ENCODE measurements at regions not wholly inside any gene's neighbourhood (a gene's known extent, or its start where the extent isn't known, plus 50 kb on each side); places are given as distances from the start of the nearest gene placed in this dataset.

DNA sequence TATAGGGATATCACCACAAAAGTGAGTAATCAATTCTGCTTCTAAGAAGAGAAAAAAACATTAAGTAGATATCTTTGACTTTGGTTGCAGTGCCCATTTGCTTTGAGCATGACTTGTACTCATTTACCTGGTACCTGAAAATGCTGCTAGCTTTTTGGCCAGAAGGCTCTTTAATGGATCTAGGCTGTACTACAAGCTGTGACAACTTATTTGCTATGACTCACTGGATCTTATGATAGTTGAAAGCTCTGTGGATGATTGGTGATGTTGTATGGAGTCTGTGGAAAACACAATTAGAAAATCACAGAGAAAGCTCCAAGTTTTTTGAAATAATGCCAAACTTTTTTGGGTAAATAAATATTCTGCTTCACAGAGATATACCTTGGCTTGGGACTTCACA lies 960.9 kb upstream of the FBXO33 start:
- DNase-seq (ENCODE audit: insufficient read length, low spot score): no peak
- TF ChIP-seq, protein P1, sequence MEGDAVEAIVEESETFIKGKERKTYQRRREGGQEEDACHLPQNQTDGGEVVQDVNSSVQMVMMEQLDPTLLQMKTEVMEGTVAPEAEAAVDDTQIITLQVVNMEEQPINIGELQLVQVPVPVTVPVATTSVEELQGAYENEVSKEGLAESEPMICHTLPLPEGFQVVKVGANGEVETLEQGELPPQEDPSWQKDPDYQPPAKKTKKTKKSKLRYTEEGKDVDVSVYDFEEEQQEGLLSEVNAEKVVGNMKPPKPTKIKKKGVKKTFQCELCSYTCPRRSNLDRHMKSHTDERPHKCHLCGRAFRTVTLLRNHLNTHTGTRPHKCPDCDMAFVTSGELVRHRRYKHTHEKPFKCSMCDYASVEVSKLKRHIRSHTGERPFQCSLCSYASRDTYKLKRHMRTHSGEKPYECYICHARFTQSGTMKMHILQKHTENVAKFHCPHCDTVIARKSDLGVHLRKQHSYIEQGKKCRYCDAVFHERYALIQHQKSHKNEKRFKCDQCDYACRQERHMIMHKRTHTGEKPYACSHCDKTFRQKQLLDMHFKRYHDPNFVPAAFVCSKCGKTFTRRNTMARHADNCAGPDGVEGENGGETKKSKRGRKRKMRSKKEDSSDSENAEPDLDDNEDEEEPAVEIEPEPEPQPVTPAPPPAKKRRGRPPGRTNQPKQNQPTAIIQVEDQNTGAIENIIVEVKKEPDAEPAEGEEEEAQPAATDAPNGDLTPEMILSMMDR (IDR thresholded peaks at IDR 0.05; ENCODE audit: insufficient read depth, missing control alignments): no peak
- FAIRE-seq: no peak

DNA sequence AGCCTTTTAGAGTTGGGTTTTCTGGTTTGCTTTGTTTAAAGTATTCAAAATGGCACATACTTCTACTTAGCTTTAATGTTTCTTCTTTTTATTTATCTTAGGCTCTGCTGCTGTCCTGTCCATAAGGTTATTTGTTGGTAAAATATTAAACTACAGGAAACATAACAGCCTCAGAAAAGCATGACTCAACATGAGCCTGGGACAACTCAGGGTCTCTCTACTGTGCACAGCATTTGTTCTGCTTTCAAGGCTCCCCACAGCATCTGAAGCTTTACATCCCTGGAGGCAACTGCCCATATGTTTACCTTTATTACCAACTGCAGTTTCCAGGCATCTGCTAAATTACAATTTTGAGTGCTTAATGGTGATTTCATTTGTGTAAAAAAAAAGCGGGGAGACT lies 954.2 kb upstream of the FBXO33 start:
- no peak for DNase-seq (ENCODE audit: insufficient read length, low spot score)
- FAIRE-seq: no peak
- TF ChIP-seq, protein P1 (IDR thresholded peaks at IDR 0.05; ENCODE audit: insufficient read depth, missing control alignments): no peak

DNA sequence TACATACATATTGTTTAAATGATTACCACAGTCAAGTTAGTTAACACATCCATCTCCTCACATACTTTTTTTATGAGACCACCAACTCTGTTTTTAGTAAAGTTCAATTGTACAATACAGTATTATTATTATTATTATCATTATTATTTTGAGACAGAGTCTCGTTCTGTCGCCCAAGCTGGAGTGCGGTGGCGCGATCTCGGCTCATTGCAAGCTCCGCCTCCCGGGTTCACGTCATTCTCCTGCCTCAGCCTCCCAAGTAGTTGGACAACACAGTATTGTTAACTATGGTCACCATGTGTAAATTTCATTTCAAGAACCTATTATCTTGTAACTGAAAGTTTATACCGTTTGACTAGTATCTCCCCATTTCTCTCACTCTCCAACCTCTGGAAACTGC lies 942.0 kb upstream of the FBXO33 start:
- FAIRE-seq: no peak
- TF ChIP-seq, protein P1 (IDR thresholded peaks at IDR 0.05; ENCODE audit: insufficient read depth, missing control alignments): no peak
- DNase-seq (ENCODE audit: insufficient read length, low spot score): no peak

DNA sequence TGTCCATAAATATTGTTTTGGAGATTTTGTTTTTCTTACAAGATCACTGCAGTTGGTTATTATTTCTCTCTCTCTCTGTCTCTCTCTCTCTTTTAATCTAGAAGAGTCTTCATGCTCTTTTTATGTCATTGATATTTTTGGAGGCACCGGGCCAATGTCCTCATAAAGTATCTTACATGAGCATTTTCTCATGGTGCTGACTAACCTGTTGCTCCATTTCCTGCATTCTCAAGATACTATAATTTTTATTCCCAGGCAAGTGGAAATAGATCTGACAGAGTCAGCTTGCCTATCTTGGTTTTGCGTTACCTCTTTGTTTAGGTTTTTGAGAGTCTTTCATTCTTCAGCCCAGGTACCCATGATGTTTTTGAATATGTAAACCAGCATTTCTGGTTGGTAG lies 938.8 kb upstream of the FBXO33 start:
- TF ChIP-seq, protein P1 (IDR thresholded peaks at IDR 0.05; ENCODE audit: insufficient read depth, missing control alignments): no peak
- DNase-seq (ENCODE audit: insufficient read length, low spot score) (no peak), FAIRE-seq (no peak)

DNA sequence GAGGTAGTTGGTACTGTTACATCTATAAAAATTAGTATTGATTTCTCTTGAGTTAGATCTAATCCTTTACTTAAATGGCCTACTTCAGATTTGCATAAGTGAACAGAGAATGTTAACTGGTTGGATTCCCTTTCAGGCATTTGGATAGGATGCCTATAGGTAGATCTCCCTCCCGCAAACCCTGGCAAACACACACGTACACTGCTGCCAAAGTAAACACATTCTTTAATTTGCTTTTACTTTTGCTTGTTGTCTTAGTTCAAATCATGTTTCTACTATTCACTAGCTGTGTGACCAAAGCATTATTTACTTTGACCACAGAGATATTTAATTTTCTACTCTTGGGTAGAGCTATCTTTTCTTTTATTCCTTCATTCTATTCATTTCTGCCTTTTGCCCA lies 936.1 kb upstream of the FBXO33 start:
- TF ChIP-seq, protein P1 (IDR thresholded peaks at IDR 0.05; ENCODE audit: insufficient read depth, missing control alignments): no peak
- FAIRE-seq (no peak), DNase-seq (ENCODE audit: insufficient read length, low spot score) (no peak)

DNA sequence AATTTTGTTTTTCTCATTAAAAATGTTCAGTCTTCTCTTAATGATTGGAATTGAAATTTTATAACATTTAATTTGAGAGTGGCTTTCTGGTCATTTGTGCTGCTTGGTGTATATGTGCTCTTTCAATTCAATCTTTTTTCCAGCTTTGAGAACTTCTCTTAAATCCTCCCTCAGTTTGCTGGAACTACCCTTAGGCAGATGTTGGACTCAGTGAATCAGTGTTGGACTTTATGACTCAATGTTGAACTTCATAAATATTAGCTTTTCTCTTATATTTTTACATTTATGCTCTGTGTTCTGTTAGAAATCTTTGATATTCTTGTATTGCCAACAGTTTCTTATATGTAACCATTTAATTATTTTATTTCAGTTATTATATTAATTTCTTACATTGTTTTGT lies 935.5 kb upstream of the FBXO33 start:
- no peak for DNase-seq (ENCODE audit: insufficient read length, low spot score)
- no peak for FAIRE-seq
- TF ChIP-seq, protein P1 (IDR thresholded peaks at IDR 0.05; ENCODE audit: insufficient read depth, missing control alignments): no peak

DNA sequence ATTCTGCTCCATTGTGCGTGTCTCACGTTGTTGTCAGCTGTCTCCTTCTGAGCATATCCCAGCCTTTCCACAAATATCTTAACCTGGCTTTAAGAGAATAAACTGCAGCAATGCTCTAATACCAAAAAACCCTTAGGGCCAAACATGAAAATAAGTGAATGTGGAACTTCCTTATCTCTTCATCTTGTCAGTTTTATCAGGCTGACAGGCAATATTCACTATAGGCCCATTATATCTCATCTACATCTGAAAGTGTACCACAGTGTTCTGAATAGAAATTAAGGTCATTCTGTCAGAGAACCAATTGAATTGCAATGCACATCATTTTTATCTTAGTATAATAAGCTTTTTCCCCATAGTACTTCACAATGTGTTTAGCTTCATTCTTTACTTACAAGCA lies 933.1 kb upstream of the FBXO33 start:
- TF ChIP-seq, protein P1 (IDR thresholded peaks at IDR 0.05; ENCODE audit: insufficient read depth, missing control alignments): no peak
- DNase-seq (ENCODE audit: insufficient read length, low spot score) (no peak), FAIRE-seq (no peak)
